NCI-H1436 treated with DMSO at 0.1 percent for 48 hours (cell line): ENCODE measurements at regions not wholly inside any gene's neighbourhood (a gene's known extent, or its start where the extent isn't known, plus 50 kb on each side); places are given as distances from the start of the nearest gene placed in this dataset.
"Not testable (repeated sequence)": the region's sequence is repeated elsewhere in the genome, so short reads cannot be mapped to it uniquely, and the experiment has no call there.

Source experiments
- DNase-seq: peaks from one replicate; lab custom pipeline; 2025; lab: John Stamatoyannopoulos, UW

DNA sequence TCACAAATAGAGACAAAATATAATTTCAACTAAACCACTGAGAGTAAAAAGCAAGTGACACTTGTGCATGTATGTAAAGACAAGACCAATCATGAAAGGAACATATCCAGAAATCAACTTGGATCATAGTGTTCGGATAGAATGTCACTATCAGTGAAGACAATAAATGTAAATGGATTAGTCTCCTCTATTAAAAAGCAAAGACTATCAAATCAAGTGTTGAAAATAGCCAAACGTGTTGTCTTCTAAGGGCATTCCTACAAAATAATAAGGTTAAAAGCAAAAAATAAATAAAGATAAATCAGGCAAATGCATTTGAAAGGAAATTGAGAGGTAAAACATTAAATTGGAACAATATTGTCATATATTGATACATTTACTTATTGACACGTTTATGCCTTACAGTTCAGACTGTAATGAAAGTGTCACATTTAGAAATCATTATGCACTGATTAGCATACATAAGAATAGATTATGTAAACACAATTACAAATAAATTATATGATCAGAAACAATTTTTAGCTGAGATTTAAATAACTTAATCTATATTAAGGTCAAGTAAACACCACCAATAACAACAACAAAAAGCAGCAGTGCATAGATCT lies 1100.1 kb downstream of the BRD1 start:
- DNase-seq, result no peak

DNA sequence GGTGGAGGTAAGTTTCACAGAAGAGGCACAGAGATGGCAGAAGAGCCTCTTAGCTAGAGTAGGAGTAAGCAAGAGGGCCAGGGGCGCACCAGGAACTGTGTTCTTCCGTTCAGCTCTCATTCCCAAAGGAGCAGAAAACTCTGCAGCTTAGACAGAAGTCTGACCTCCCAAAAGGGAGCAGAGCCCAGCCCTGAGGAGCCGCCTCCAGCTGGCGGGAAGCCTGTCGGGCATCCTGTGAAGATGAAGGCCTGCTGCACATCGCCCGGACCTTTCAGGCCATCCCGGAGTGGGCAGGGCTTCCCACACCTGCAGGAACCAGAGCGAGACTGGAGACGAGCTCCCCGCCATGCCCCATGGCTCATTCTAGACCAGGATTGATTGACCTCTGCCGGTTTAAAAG lies 1102.8 kb downstream of the BRD1 start:
- no peak for DNase-seq

DNA sequence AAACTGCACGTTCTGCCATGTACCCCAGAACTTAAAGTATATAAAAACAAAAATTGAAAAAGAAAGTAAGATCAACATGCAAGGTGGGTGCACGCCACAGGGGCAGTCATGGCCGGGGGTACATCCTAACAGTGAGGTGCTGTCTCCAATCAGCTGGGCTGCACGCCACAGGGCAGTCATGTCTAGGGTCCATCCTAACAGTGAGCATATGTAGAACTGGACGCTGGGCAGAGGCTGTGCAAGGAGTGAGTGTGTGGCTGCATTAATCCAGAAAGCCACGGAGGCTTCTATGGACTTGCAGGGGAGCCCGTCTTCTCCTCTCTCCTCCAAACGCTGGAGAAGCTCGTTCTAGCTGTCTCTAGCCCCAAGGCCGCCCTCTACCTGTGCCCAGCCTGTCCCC lies 1105.0 kb downstream of the BRD1 start:
- DNase-seq, result no peak

DNA sequence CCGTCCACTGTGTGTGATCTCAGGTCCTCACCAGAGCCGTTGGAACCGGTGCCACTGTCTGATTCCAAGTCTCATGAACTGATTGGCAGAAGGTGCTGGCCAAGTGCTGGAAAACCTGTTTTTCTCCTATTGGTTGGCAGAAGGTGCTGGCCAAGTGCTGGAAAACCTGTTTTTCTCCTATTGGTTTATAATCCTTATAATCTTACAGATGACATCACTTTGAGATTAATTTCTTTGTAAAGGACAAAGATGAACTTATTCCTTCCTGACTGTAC lies 1106.3 kb downstream of the BRD1 start:
- no peak for DNase-seq

DNA sequence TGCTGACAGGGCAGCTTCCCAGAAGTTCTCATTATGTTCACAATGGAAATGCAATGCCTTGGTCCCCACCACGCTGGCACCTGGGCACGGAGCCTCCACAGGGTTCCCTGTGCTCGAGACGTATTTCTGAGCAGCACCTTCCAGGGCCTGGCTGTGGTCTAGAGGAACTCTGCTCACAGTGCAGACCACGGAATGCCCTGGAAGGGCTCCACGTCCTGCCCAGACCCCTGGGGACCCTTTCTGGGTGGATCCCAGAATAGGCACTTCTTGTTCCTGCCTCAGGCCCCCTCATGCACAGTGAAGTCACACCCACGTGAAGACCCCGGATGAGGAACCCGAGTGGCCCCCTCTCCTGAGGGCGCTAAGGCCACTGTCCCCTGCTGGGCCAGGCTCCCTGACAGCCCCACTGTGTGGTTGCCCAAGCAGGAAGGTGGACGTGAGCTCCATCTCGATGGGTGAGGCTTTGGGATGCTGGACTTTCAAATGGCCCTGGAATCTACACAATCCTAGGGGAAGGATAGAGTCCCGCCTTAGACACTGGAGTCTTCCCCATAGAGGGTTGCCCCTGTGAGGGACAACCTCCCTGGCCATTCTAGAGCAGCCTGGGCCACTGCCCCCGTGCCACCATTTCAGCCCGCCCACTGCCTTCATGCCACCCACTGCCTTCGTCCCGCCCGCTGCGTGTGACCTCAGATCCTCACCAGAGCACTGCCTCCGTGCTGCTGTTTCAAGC lies 1106.8 kb downstream of the BRD1 start:
- DNase-seq, result no peak

DNA sequence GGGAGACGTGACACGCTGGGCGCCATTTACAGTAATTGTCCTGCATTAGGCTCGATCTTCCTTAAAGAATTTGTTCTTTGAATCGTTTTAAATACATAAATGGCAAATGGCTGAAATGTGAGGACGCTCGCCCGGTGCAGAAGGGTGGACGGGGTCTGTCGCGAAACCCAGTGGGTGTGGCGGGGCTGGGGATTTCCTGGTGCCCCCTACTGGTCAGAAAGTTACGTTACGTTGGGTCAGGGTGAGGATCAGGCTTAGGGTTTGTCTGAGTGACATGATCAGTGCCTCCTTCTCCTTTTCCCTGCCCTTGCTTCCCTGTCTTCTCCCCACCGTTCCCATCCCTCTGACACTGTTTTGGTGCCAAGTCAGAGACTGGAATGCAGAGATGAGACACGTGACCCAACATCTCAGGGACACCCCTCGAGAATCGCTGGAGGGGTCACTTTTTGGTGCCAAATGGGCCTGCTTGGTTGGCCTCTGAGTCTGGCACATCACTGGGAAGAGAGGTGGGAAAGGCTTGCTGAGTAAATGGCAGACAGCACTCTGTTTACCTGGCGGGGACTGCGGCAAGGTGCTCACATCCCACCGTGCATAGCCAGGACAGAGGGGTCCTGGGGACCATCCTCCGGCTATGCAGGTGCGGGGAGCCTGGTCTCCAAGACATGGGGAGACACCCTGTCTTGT lies 1107.6 kb downstream of the BRD1 start:
- no peak for DNase-seq

DNA sequence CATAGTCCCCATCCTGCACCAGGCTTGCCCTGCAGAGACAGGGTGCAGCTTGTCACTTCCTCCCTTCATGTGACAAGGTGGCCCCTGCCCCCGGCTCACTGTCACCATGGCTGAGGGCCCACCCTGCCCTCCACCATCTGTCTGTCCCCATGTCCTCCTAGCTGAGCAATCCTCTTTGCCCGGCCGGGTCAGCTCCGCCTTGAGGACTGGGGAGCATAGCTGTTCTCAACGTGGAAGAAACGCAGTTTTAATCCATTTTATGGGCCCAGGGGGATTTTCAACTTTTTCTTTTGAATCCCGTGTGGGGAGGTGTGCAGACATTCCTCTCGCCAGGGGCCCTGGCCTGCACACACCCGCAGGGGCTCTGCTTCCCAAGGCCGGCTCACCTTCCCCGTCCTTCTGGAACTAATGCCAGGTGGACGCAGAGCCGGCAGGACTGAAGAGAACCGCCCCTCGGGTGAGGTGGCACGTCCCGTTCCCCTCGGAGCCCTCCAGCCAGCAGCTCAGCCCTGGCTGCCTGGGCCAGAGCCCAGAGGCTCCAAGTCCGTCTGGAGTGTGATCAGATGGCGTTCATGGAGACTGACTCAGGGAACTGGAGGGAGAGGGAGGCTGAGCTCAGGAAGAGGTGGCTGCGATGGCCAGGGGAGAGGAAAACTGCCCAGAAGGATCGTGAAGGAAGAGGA lies 1108.7 kb downstream of the BRD1 start:
- DNase-seq, result no peak

DNA sequence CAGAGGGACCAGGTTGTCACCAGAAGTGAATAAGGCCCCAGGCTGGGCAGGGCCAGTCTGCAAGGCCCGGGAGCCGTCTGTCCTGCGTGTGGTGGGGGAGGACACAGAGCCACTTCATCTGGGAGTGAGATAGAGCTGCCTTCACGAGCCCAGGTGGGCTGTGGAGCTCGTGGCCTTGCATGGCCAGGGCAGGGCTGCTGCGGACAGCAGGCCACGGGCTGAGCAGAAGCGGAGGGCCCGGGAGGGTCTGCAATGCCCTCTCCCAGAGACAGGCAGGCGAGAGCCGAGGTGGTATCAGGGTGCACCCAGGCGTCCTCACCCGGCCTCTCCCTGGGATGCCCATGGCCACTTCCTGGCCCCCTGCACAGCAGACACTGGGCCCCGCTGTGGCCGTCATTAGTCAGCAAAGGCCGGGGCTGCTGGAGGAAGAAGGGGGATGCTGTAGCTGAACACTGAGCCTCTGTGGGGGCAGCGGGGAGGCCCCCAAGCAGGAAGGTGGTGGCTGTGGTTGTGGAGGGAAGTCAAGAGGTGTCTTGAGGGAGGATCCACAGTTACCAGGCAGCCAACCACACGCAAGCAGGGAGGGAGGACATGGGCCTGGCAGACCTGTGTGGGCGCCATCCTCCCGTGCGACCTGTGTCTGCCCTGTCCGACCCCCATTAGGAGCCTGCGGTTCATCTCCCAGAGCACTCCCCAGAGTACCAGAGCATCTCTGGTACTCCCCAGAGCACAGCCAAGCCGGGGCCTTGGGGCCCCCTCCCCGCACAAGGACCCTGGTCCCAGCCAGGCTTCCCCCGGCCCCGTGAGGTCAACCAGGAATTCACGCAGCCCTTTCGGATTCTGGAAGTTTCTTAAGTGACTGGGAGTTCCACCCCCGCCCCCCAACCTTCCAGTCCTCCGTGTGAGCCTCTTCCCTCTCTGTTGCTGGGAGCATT lies 1109.5 kb downstream of the BRD1 start:
- no peak for DNase-seq

DNA sequence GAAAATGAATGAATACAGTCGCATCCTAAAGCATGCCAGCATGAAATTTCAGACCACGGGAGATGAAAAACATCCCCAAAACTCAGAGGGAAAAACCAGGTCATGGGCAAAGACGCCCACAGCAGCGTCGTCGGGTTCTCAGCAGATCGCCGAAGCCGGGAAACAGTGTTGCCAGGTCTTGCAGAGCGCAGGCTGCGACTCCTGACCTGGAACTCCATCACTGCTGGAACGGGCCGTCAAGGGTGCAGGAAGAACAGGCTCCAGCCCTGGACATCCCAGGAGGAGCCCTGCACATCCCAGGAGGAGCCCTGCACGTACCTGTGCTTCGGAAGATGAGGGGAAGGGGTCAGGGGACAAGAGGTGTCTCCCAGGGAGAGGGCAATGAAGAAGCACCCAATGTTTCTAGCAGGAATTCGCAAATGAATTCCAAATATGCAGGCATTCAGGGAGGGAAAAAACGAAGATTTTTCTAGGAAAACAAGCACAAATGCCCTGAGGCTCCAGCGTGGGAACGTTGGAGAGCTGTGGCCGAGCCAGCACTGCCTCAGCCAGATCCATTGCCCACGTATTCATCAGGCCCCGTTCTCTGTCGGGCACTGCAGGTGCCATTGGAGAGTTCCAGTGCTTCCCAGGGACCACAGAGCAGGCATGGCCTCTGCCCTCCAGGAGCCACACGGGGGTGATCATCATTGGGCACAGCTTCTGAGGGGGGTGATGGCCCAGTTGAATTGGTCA lies 1110.4 kb downstream of the BRD1 start:
- DNase-seq, result no peak

DNA sequence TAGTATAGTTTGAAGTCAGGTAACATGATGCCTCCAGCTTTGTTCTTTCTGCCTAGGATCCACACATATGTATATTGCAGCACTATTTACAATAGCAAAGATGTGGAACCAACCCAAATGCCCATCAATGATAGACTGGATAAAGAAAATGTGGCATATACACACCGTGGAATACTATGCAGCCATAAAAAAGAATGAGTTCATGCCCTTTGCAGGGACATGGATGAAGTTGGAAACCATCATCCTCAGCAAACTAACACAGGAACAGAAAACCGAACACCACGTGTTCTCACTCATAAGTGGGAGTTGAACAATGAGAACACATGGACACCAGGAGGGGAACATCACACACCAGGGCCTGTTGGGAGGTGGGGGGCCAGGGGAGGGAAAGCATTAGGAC lies 1111.5 kb downstream of the BRD1 start:
- DNase-seq, result not testable (repeated sequence)

DNA sequence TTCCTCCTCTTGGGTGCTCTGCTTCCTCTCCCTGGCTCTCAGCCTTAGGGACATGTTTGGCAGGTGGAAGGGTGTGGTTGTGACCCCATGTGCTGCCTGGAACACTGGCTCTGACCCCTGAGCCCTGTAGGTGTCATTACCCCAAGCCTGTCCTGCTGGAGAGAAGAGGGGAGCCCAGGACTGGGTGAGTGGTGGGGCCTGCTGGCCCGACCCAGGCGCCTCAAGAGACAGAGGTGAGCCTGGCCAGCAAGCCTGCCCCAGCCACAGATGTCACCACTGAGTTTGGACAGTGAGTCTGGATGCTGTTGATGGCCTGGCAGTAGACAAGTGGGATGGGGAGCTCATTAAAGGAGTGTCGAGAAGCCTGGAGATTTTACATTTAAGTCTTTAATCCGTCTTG lies 1112.2 kb downstream of the BRD1 start:
- DNase-seq, result no peak

DNA sequence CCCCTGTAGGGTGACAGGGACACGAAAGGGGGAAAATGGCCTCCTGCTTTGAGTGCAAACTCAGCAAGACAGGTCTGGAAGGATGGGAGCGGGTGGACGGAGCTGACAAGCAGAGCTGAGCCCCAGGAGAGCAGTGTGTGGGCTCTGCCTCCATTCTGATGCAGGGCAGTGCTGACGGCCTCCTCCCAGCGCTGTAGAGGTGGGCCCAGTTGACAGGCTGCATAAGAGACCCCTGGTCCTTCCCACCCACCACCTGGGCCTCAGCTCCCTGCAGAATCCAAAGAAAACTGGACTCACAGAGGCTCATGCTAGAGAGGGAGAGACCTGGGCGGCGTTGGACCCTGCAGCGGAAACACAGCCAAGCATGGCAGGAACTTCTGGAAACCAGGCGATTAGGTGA lies 1113.4 kb downstream of the BRD1 start:
- no peak for DNase-seq

DNA sequence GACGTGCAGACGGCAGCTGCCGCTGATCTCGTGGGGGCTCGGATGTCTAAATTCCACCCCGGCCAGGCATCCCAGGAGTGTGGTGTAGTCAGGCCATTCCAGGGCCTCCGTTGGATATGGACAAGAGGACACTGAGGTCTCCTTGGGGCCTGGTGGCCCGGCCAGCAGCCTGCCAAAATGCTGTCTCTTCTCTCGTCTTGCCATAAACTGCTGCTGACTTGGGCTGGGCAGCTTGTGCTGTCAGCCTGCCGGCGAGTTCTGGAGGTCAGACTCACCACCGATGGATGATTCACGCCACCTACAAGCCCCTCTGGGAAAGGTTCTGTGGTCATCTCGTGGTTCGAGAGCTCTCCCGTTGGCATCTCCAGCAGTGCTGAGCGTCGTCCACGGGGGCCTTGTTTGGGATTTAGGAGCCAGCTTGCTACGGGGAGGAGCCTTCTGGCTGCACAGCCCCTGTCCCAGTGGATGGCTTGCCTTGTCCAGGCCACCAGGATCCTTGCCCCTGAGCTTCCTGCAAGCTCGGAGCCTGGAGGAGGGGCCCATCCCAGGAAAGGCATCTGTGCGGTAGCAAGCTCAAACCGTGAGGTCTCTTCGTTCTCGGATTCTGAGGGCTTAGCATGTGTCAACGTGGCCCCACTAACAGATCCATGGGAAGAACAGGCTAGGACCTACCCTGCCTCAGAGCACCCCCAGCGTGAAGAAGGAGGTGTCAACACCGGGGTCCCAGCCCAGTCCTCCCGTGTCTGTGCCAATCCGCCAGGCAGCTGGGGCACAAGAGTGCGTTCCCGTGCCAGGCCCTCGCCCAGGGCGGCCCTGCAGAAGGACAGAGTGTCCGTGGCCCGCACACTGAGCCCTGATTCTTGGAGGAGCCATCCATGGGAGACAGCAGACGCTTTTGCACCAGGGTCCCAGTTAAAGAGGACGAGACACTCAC lies 1114.1 kb downstream of the BRD1 start:
- DNase-seq, result no peak

DNA sequence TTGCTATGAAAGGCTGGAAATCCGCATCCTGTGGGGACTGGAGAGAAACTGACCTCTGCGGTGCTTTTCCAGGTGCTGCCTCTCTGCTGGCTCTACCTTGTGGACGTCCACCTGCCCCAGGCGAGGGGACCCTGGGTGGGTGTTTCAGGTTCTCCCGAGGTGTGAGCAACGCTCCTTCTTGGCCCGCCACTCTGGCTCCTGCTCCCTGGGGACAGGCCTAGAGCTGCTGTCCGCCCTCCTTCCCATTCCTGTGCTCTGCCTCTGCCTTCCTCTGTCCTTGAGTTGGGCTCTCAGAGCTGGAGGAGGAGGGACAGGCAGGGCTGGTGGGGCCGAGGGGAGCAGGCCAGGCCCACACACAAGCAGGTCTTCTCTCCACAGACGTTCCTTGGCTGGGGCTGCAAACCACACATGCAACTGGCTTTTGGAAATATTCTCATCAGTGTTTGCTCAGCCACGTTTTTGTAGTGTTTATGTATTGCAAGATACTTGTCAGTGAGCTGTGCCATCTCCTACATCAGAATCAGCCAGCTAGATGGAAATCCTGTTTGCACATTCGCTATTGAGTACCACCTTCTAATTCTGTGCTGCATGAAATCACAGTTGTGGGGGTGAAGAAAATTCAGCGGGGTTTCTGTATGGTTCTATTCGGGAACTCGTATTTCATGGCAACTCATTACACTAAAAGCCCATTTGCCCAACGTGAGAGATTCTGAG lies 1115.0 kb downstream of the BRD1 start:
- DNase-seq, result no peak

DNA sequence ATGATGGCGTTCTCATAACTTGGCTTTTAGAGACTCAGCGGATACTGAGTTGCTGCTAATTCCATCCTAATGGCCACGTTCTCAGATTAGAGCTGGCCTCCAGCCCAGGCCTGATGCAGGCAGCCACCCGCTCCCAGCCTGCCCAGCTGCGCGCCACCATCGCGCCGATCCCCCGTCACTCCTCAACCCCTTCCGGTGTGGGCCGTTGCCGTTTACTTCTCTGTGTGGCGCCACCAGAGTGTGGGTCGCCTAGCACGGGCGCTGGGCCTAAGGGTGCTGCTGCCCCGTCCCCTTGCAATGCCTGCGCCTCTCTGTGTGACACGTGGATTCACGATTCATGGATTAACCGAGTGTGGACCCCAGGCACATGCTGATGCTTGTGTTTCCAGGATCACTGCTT lies 1116.0 kb downstream of the BRD1 start:
- DNase-seq, result no peak

DNA sequence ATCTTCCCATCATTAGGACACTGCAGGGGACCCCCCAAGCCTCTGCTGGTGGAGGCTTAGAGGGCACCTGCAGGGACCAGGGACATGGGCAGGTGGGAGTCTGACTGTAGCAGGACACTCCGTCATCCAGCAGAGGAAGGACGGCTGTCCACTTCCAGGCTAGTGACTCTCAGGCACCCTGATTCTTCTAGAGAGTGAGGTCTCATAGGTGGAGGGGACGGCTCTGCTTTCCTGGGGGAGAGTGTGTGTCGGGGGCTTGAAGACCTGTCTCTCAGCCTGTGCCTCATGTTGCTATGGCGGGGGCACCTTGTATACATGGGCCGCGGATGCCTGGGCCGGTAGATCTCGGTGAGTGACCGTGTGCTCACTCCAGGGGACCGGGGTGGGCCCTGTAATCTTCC lies 1116.6 kb downstream of the BRD1 start:
- no peak for DNase-seq

DNA sequence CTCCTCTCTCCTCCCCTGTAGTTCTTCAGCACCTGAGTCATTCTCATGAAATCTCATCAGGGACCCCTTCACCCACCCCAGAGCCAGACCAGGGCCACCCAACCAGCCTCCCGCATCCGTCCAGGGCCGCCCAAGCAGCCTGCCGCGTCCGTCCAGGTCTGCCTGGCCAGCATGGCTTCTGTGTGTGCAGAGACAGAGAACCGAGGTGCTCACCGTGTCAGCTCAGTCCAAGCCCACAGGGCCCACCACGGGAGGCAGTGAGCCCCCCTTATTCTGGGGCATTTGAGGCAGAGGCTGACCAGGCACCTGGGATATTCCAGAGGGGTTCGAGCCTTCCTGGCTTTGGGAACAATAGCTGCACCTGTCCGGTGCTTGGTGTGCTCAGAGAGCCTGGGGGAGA lies 1117.3 kb downstream of the BRD1 start:
- no peak for DNase-seq

DNA sequence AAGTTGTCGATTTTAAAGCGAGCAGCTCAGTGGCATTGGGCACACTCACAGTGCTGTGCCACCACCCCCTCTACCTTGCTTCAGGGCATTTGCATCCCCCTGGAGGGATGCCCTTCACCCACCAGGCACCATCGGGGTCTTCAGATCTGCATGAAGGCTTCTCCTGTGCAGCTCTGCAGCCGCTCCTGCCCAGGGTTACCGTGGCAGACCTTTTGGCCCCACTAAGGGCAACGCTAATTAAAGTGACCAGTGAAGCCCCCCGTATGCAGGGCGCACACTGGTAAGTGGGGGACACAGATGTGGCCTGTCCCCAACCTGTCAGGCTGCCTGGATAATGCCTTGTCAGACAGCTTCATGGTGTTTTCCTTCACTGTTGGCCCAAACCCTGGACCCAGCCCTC lies 1117.7 kb downstream of the BRD1 start:
- DNase-seq, result no peak

DNA sequence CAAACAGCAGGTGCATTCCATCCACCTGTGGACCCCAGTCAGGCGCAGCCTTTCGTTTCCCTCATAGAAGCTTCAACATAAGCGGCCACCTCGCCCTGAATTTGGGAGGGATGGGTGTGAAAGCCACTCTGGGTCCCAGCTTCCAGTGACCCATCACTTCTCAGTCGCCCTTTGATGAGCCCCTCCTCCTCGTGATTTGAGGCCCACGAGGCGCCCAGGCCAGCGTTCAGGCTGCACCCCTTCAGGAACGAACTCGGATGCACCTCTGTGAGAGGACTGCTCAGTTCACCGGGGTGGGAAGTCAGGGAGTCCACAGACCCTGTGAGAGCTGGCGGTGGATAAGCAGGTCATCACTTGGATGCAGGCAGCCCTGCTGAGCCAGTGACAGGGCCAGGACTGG lies 1118.2 kb downstream of the BRD1 start:
- DNase-seq, result no peak
